ENCODE measurements at regions not wholly inside any gene's neighbourhood (a gene's known extent, or its start where the extent isn't known, plus 50 kb on each side); places are given as distances from the start of the nearest gene placed in this dataset.

GRCh38 chr6:139605350-139605749 is 230.9 kb upstream of the CITED2 start:
- Mint-ChIP-seq H3K27ac (no peak overlapping the region), H3K4me3 (no peak overlapping the region), H3K9me3 (no peaks in the 10 kb centered on the region), H3K36me3 (ENCODE audit: low read depth) (no peaks in the 10 kb centered on the region), H3K27me3 (ENCODE audit: insufficient read depth) (no peaks in the 10 kb centered on the region), H3K4me1 (peaks cover 38% of the 10 kb centered on the region)
- no peak for TF ChIP-seq CTCF (conservative IDR thresholded peaks at IDR 0.05)
- Histone ChIP-seq H3K27ac (ENCODE audit: low read depth, low read length) (no peak overlapping the region), H3K27me3 (ENCODE audit: control insufficient read depth, insufficient read depth, low read length, poor library complexity, severe bottlenecking) (no peaks in the 10 kb centered on the region), H3K4me3 (ENCODE audit: low read length) (no peak overlapping the region), H3K9me3 (ENCODE audit: control insufficient read depth, low read length) (no peaks in the 10 kb centered on the region), H3K4me1 (ENCODE audit: control insufficient read depth, insufficient read depth, low read length) (peaks cover 22% of the 10 kb centered on the region), H3K9ac (ENCODE audit: extremely low read depth, low read length, poor library complexity, severe bottlenecking) (no peak overlapping the region), H3K36me3 (ENCODE audit: control insufficient read depth, insufficient read depth, low read length) (no peaks in the 10 kb centered on the region)
- no peak for DNase-seq
- 92 to 95% methylated on average over 3 of the region's 3 CpGs for WGBS, 2 experiments (ENCODE audit: insufficient coverage in 1 of 2, insufficient read length in 1 of 2)

- no peaks in the 10 kb centered on the region for H3K27me3 ChIP-seq (ENCODE audit: control insufficient read depth, insufficient read depth, low read length, poor library complexity, severe bottlenecking)
These were observed 229.1 kb upstream of the CITED2 start for GRCh38 chr6:139603581-139603980.

GRCh38 chr6:139602577-139602976 is 228.1 kb upstream of the CITED2 start:
- H3K4me3 ChIP-seq (ENCODE audit: low read length), result no peak overlapping the region
- Mint-ChIP-seq H3K4me3 (no peak overlapping the region), H3K36me3 (ENCODE audit: low read depth) (no peaks in the 10 kb centered on the region), H3K27ac (peak overlapping the region; percentile 3), H3K4me1 (peaks cover 31% of the 10 kb centered on the region), H3K27me3 (ENCODE audit: insufficient read depth) (no peaks in the 10 kb centered on the region), H3K9me3 (no peaks in the 10 kb centered on the region)
- WGBS, 2 experiments (ENCODE audit: insufficient coverage in 1 of 2, insufficient read length in 1 of 2), result 60 to 88% methylated on average over 1 to 2 of the region's 2 CpGs
- DNase-seq, result no peak
- TF ChIP-seq CTCF (conservative IDR thresholded peaks at IDR 0.05), result no peak
- H3K36me3 ChIP-seq (ENCODE audit: control insufficient read depth, insufficient read depth, low read length), result no peaks in the 10 kb centered on the region
- no peak overlapping the region for H3K9ac ChIP-seq (ENCODE audit: extremely low read depth, low read length, poor library complexity, severe bottlenecking)
- H3K27me3 ChIP-seq (ENCODE audit: control insufficient read depth, insufficient read depth, low read length, poor library complexity, severe bottlenecking), result no peaks in the 10 kb centered on the region
- no peaks in the 10 kb centered on the region for H3K9me3 ChIP-seq (ENCODE audit: control insufficient read depth, low read length)
- peak overlapping the region; percentile 45 for H3K27ac ChIP-seq (ENCODE audit: low read depth, low read length)
- peaks cover 25% of the 10 kb centered on the region for H3K4me1 ChIP-seq (ENCODE audit: control insufficient read depth, insufficient read depth, low read length)

More at GRCh38 chr6:139603581-139603980, 229.1 kb upstream of the CITED2 start:
- Histone ChIP-seq H3K9ac (ENCODE audit: extremely low read depth, low read length, poor library complexity, severe bottlenecking) (no peak overlapping the region), H3K27ac (ENCODE audit: low read depth, low read length) (no peak overlapping the region), H3K4me1 (ENCODE audit: control insufficient read depth, insufficient read depth, low read length) (peaks cover 21% of the 10 kb centered on the region), H3K9me3 (ENCODE audit: control insufficient read depth, low read length) (no peaks in the 10 kb centered on the region), H3K36me3 (ENCODE audit: control insufficient read depth, insufficient read depth, low read length) (no peaks in the 10 kb centered on the region), H3K4me3 (ENCODE audit: low read length) (no peak overlapping the region)
- no peaks in the 10 kb centered on the region for H3K27me3 Mint-ChIP-seq (ENCODE audit: insufficient read depth)
- DNase-seq, result no peak
- H3K36me3 Mint-ChIP-seq (ENCODE audit: low read depth), result no peaks in the 10 kb centered on the region
- H3K27ac Mint-ChIP-seq, result no peak overlapping the region
- no peak for TF ChIP-seq CTCF (conservative IDR thresholded peaks at IDR 0.05)
- 83 to 93% methylated on average over 2 of the region's 2 CpGs for WGBS, 2 experiments (ENCODE audit: insufficient coverage in 1 of 2, insufficient read length in 1 of 2)
- no peak overlapping the region for H3K4me3 Mint-ChIP-seq
- no peaks in the 10 kb centered on the region for H3K9me3 Mint-ChIP-seq
- peaks cover 32% of the 10 kb centered on the region for H3K4me1 Mint-ChIP-seq

Measured in endodermal cell (in vitro differentiated cells).